Sigmoid colon (tissue), 6 donors: ENCODE measurements at regions not wholly inside any gene's neighbourhood (a gene's known extent, or its start where the extent isn't known, plus 50 kb on each side); places are given as distances from the start of the nearest gene placed in this dataset.

ENCODE experiments used
- DNase-seq: peaks from one replicate; pipeline ENCODE4 v3.0.0-alpha.2; 2019
- H3K27ac ChIP-seq, 4 donors: fragments of 200-600 bp; sonication (generic); one replicate each; pipeline ENCODE4 v1.5.1; 2016 to 2019; ENCODE audit warnings: mild to moderate bottlenecking in 1 of 4
- H3K27me3 ChIP-seq, 3 donors: fragments of 200-600 bp; sonication (generic); one replicate each; pipeline ENCODE4 v1.5.1; 2019; ENCODE audit warnings: mild to moderate bottlenecking in 1 of 3
- H3K36me3 ChIP-seq, 4 donors: fragments of 200-600 bp; sonication (generic); one replicate each; pipeline ENCODE4 v1.5.1; 2016 to 2019
- H3K4me1 ChIP-seq, 4 donors: fragments of 200-600 bp; sonication (generic); one replicate each; pipeline ENCODE4 v1.5.1; 2017 to 2019
- H3K4me3 ChIP-seq, 4 donors: fragments of 200-600 bp; sonication (generic); one replicate each; pipeline ENCODE4 v1.5.1; 2017 to 2019; ENCODE audit warnings: mild to moderate bottlenecking in 2 of 4, moderate library complexity in 1 of 4
- H3K9me3 ChIP-seq, 4 donors: fragments of 200-600 bp in 3 of 4; sonication (generic) in 3 of 4; one replicate each; pipeline versions ENCODE4 v1.5.1 to v1.6.1; 2013 to 2019
- EP300 ChIP-seq, 4 donors: sonication (generic); formaldehyde crosslinking; IDR thresholded peaks; one replicate each; pipeline ENCODE4 v1.6.1; 2017; ENCODE audit warnings: antibody characterized with exemption in 4 of 4
- POLR2A ChIP-seq, 2 donors: fragments of 450-650 bp; IDR thresholded peaks; one replicate each; pipeline ENCODE4 v1.6.1; 2016; ENCODE audit warnings: antibody characterized with exemption in 2 of 2, mild to moderate bottlenecking in 2 of 2, moderate library complexity in 2 of 2
- POLR2AphosphoS5 ChIP-seq, 4 donors: sonication (generic); formaldehyde crosslinking; IDR thresholded peaks; one replicate each; pipeline ENCODE4 v1.6.1; 2017; ENCODE audit warnings: antibody characterized with exemption in 4 of 4
- WGBS, 2 donors: extraction: QIAGEN DNeasy Blood & Tissue Kit; methylation state at CpG; one replicate each; pipeline ENCODE4 v1.1.7; 2013; 5-methylcytosine and 5-hydroxymethylcytosine counted together
- intact Hi-C: fragments of 100-400 bp; cut with DNase I; formaldehyde crosslinking; loops from one replicate; pipeline ENCODE4 v1.15.1; 2023
- TF ChIP-seq, protein P1 (sequence below), 4 experiments: fragments of 450-650 bp in 3 of 4; fragments of 200-600 bp in 1 of 4; IDR thresholded peaks; one replicate each; pipeline ENCODE4 v1.5.1; 2016 to 2019; ENCODE audit warnings: antibody characterized with exemption in 4 of 4, mild to moderate bottlenecking in 3 of 4, moderate library complexity in 2 of 4
- donor health status: healthy with polysubstance abuse.
- donor health status: healthy.

DNA sequence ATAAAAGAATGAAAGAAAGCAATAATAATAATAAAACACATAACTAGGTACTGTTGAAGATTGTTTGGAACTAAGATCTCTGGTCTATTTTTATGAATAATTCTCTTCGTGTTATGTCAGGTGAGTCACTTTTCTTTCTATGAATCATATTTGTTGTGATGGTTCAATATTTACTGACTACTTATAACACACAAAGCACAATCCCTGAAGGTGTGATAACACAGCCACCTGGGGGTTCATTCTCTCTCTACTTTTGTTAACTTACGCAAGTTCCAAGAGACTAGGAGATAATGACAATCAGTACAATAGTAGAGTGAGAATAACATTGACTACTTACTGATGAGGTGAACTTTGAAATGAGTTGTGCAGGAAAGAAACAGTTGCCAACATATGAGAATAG lies 149.9 kb downstream of the IBTK start:
- 65 to 80% methylated on average over 2 of the region's 2 CpGs for WGBS, 2 donors
- H3K4me1 ChIP-seq, result no peaks in the 10 kb centered on the region
- H3K27ac ChIP-seq, result no peak overlapping the region
- H3K36me3 ChIP-seq, result no peaks in the 10 kb centered on the region
- no peaks in the 10 kb centered on the region for H3K27me3 ChIP-seq
- TF ChIP-seq POLR2A (IDR thresholded peaks at IDR 0.05) (no peak), POLR2AphosphoS5 (IDR thresholded peaks at IDR 0.05) (no peak), EP300 (IDR thresholded peaks at IDR 0.05) (no peak)
- TF ChIP-seq, protein P1, sequence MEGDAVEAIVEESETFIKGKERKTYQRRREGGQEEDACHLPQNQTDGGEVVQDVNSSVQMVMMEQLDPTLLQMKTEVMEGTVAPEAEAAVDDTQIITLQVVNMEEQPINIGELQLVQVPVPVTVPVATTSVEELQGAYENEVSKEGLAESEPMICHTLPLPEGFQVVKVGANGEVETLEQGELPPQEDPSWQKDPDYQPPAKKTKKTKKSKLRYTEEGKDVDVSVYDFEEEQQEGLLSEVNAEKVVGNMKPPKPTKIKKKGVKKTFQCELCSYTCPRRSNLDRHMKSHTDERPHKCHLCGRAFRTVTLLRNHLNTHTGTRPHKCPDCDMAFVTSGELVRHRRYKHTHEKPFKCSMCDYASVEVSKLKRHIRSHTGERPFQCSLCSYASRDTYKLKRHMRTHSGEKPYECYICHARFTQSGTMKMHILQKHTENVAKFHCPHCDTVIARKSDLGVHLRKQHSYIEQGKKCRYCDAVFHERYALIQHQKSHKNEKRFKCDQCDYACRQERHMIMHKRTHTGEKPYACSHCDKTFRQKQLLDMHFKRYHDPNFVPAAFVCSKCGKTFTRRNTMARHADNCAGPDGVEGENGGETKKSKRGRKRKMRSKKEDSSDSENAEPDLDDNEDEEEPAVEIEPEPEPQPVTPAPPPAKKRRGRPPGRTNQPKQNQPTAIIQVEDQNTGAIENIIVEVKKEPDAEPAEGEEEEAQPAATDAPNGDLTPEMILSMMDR (IDR thresholded peaks at IDR 0.05), result no peak
- no peak for DNase-seq
- intact Hi-C loops, result no loop called here
- no peak overlapping the region for H3K4me3 ChIP-seq
- H3K9me3 ChIP-seq, result peaks cover 0 to 3% (median 0%) of the 10 kb centered on the region in 4 donors

DNA sequence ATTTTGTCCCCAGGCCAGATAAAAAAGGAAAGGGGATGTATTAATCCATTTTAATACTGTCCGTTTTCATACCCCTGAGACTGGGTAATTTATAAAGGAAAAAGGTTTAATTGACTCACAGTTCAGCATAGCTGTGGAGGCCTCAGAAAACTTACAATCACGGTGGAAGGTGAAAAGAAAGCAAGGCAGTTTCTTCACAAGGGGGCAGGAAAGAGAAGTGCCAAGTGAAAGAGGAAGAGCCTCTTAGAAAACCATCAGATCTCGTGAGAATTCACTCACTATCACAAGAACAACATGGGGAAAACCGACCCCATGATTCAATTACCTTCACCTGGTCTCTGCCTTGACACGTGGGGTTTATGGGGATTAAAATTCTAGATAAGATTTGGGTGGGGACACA lies 152.5 kb downstream of the IBTK start:
- no peaks in the 10 kb centered on the region for H3K27me3 ChIP-seq
- peaks cover 0 to 3% (median 0%) of the 10 kb centered on the region in 4 donors for H3K9me3 ChIP-seq
- no peaks in the 10 kb centered on the region for H3K4me1 ChIP-seq
- no peak overlapping the region for H3K27ac ChIP-seq
- intact Hi-C loops, result no loop called here
- no peak overlapping the region for H3K4me3 ChIP-seq
- no peaks in the 10 kb centered on the region for H3K36me3 ChIP-seq
- DNase-seq, result no peak
- TF ChIP-seq EP300 (IDR thresholded peaks at IDR 0.05), result no peak
- no peak for TF ChIP-seq POLR2A (IDR thresholded peaks at IDR 0.05)
- TF ChIP-seq, protein P1 (IDR thresholded peaks at IDR 0.05), result no peak
- TF ChIP-seq POLR2AphosphoS5 (IDR thresholded peaks at IDR 0.05), result no peak
- WGBS, 2 donors, result 52 to 55% methylated on average over 5 of the region's 5 CpGs

DNA sequence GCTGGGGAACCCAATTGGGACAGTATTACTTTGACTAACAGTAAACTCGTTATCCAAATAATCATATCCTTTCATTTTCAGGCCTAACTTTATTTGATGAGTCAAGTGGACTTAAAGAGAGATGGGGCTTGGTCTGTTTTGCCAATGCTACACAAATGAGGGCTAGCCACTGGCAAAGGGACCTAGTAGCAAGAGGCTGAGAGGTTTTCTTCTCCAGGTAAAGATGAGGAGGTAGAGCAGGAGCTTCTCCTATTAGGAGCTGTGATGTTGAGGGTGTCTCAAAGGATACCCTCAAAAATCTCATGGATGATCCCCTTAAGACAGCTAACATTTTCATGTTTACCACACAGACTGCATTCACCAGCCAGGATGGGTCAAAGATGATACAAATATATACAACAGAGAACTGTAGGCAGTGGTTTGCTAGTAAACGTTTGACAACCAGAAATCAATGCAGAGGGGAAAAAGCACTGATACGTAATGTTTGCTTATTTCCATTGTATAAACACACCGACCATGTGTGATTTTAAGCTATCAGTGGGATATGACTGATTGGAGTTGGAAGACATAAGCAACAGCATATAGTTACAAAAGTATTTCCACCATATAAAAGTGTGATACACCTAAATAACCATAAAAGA lies 153.3 kb downstream of the IBTK start:
- intact Hi-C loops, result no loop called here
- 63 to 67% methylated on average over 4 of the region's 4 CpGs for WGBS, 2 donors
- TF ChIP-seq POLR2AphosphoS5 (IDR thresholded peaks at IDR 0.05) (no peak), EP300 (IDR thresholded peaks at IDR 0.05) (no peak), POLR2A (IDR thresholded peaks at IDR 0.05) (no peak)
- TF ChIP-seq, protein P1 (IDR thresholded peaks at IDR 0.05), result no peak

DNA sequence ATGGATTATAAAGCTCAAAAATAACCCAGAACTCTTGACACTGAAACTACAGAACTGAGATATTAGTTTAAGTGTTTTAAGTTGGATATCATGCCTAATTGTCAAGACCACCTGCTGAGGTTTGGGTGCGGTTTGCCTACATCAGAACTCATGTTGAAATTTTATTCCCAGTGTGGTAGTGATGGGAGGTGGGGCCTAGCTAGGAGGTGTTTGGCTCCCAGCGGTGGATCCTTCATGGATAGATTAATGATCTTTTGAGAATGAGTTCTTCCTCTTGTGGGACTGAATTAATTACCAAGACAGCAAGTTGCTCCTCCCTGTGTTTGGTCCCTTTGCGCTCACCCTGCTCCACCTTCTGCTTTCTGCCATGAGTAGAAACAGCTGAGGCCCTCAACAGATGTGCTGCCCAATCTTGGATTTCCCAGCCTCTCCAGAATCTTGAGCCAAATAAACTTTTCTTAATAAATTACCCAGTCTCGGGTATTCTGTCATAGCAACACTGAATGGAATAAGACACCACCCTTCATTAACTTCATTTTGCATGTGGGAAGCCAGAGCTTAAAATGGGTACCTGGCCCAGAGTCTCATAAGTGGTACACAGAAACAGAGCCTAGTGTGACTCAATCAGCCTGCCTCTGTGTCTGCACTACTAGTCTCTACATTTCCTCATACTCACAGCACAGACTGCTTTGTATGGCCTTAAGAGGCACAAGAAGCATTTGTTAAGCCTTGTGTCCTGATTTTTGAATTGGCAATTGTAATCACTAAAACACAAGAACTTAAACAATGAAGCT lies 158.4 kb downstream of the IBTK start:
- no peaks in the 10 kb centered on the region for H3K4me1 ChIP-seq
- H3K4me3 ChIP-seq, result no peak overlapping the region
- intact Hi-C loops, result no loop called here
- H3K9me3 ChIP-seq, result no peaks in the 10 kb centered on the region
- DNase-seq, result no peak
- H3K27me3 ChIP-seq, result no peaks in the 10 kb centered on the region
- 85 to 90% methylated on average over 4 of the region's 4 CpGs for WGBS, 2 donors
- H3K36me3 ChIP-seq, result no peaks in the 10 kb centered on the region
- H3K27ac ChIP-seq, result no peak overlapping the region
- no peak for TF ChIP-seq POLR2AphosphoS5 (IDR thresholded peaks at IDR 0.05)
- TF ChIP-seq, protein P1 (IDR thresholded peaks at IDR 0.05), result no peak
- no peak for TF ChIP-seq EP300 (IDR thresholded peaks at IDR 0.05)
- TF ChIP-seq POLR2A (IDR thresholded peaks at IDR 0.05), result no peak

More for the DNA sequence above, 153.3 kb downstream of the IBTK start:
- no peak for DNase-seq
- peaks cover 0 to 2% (median 0%) of the 10 kb centered on the region in 4 donors for H3K9me3 ChIP-seq
- H3K4me1 ChIP-seq, result no peaks in the 10 kb centered on the region
- H3K27me3 ChIP-seq, result no peaks in the 10 kb centered on the region
- H3K27ac ChIP-seq, result no peak overlapping the region
- H3K36me3 ChIP-seq, result no peaks in the 10 kb centered on the region
- no peak overlapping the region for H3K4me3 ChIP-seq
